GM19468 (cell line): ENCODE measurements at regions not wholly inside any gene's neighbourhood (a gene's known extent, or its start where the extent isn't known, plus 50 kb on each side); places are given as distances from the start of the nearest gene placed in this dataset.

Experiments used
- ATAC-seq: cut with Tn5 transposase; IDR thresholded peaks from one replicate; pipeline ENCODE4 v1.9.1; 2021; ENCODE audit warnings: mild to moderate bottlenecking, moderate library complexity, moderate number of reproducible peaks; ENCODE audit not compliant: unreplicated experiment; ENCODE audit errors: extremely low read depth

DNA sequence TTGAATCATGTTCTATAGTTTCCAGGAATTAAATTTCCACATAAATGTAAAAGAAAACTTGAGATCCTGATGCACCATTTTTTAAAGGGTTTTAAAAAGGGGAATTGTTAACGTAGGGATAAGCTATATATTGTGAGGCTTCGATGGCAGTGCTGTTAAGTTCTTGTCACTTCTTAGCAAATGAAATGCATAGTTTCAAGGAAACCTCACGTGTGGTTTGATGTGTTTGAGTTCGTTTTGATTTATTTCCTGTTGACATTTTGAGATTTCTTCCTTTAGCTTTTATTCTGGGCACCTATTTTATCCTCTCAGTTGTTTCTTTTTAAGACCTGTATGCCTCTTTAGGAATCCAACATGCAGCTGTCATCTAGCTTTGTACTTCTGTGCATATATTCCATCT is 301.0 kb downstream of the DOCK8 start:
- ATAC-seq = no peak

GRCh38 chr9:517993-518392 is 303.3 kb downstream of the DOCK8 start:
- ATAC-seq = no peak

DNA sequence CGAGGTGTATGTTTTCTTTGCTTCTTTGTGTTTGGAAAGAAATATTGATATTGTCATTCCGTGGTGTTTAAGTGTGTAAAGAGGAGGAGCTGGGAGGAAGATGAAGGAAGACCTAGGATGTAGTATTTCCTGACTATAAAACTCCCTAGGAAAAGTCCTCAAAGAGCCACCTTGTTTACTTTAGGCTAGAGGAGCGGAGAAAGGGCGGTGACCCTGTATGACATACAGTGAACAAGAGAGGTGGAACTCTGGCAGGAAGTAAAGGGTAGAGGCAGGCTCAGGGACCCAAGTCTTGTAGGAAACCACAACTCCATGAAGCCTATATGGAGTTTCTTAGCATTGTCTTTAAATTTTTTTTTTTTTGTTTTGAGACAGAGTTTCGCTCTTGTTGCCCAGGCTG is 303.9 kb downstream of the DOCK8 start:
- no peak for ATAC-seq

DNA sequence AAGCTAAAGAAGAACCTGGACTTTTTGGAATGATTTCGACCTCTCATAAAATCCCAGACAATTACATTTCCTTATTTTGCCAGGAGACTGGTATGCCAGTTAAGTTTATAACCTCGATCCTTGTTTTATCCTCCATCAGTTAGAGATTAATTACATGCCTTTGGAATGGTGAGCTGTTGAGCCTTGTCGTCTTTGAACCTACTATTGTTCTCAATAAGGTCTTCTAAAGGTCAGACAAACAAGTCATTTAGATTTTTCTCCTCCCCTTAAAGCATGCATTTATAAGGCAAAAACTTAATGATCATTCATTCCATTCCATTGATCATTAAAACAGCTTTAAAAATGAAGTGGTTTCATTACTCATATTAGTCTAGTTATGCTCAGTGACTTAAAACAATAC is 304.9 kb downstream of the DOCK8 start:
- ATAC-seq = no peak

GRCh38 chr9:520302-520701 is 305.6 kb downstream of the DOCK8 start:
- no peak for ATAC-seq

GRCh38 chr9:522190-522589 is 307.5 kb downstream of the DOCK8 start:
- ATAC-seq = no peak

GRCh38 chr9:522658-523057 is 308.0 kb downstream of the DOCK8 start:
- no peak for ATAC-seq

DNA sequence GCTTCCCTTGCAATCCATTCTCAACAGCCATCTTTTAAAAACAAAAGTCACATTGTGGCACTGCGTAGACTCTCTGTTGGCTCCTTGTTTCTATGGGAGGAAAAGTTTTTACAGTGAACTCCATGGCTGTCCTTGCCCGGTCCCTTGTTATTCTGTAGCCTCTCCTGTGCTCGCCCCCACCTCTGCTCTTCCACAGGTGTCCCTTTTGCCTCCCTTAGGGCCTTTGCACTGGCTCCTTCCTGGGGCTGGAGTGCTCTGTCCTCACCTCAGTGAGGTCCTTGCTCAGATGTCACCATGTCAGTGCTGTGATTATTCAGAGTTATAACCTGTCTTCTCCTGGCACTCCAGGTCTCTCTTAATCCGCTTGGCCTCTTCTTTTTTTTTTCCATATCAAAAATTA is 308.8 kb downstream of the DOCK8 start:
- no peak for ATAC-seq

- ATAC-seq = no peak
These were observed 309.3 kb downstream of the DOCK8 start for GRCh38 chr9:524008-524407.

DNA sequence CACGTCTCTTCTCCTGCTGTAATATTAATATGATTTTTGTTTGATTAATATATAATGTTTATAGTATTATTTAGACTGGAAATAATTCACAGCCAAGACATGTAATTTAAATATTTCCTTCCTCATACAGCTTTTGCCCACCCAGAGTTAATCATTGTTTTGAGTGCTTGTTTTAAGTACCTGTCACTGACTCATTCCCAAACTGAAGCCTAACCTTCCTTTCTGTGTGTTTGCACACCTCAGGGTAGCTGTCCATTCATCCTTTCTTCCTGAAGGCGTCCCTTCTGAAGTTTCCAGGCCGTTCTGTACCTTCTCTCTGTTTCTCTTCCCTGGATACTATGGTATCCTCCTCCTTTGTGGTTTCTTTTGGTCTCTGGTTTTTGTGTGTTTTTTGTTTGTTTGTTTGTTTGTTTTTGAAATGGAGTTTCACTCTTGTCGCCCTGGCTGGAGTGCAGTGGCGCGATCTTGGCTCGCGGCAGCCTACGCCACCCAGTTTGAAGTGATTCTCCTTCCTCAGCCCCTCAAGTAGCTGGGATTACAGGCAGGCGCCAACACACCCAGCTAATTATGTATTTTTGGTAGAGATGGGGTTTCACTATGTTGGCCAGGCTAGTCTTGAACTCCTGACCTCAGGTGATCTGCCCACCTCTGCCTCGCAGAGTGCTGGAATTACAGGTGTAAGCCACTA is 312.4 kb downstream of the DOCK8 start:
- ATAC-seq = no peak

DNA sequence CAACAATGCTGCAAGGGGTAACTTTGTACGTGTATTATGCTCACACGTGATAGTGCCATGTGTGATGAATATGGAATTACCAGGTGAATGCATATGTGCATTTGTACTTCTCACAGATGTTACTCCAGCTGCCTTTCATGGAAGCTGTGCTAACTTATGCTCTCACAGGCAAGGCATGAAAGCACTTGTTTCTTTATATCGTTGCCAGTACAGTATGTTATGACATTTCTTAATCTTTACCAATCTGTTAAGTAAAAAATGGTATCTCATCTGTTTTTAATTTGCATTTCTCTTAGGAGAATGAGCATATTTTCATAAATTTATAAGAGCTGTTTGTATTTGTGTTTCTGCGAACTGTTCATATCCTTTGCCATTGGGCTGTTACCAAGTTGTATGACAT is 311.8 kb upstream of the DMRT1 start:
- no peak for ATAC-seq

- ATAC-seq = no peak
These were observed 310.8 kb upstream of the DMRT1 start for GRCh38 chr9:530681-531080.

DNA sequence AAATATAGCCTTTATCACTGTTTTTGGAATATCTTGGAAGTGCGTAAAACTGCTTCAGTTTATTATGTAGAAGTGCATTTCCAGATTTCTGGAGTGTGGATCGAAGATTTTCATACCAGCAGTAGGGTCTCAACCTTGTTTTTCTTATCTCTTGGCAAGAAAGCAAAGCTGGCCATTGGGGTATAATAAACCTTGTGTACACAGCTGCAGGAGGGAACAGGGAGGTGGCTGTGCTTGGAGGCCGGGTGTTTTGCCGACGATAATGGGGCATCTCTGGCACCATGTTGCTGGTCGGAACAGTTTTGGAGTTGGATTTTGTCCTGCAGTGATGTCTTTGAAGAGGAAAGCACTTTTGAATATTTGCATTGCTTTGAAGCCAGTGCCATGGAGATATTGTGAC is 308.8 kb upstream of the DMRT1 start:
- ATAC-seq = no peak

DNA sequence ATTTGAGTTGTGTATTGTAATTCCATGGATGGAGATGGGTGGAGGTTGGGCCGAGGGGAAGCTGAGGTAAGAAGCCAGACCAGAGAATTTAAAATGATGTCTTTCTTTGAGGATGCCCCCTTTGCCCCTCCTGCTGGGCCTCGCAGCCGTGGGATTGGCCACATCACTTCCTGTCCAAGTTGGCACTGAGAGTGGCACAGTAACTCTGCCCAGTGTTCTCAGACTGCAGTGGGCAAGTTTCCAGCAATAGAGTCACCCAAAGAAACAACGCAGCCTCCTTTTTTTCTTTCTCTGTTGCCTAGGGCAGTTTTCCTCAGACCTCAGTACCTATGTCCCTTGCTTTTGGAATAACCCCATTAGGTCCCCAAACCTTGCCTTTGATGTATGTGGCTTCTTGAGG is 306.6 kb upstream of the DMRT1 start:
- ATAC-seq = no peak

DNA sequence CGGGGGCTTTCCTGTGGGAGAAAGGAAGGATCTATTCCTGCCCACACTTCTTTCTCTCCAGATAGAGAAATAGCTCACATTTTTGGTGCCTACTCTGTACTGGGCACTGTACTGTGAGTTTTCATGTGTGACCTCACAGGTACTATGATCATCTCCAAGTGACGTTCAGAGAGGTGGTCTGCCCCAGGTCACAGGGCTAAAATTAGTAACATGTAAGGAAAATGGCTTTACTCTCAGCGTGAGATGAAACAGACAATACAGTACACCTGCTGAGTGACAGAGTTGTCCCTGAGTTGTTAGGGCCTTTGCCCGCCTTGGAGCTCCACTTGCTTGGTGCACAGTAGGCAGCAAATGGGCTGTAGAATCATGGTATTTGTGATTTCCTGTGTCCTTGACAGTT is 306.1 kb upstream of the DMRT1 start:
- ATAC-seq = no peak

- no peak for ATAC-seq
These were observed 304.6 kb upstream of the DMRT1 start for GRCh38 chr9:536597-537511.

DNA sequence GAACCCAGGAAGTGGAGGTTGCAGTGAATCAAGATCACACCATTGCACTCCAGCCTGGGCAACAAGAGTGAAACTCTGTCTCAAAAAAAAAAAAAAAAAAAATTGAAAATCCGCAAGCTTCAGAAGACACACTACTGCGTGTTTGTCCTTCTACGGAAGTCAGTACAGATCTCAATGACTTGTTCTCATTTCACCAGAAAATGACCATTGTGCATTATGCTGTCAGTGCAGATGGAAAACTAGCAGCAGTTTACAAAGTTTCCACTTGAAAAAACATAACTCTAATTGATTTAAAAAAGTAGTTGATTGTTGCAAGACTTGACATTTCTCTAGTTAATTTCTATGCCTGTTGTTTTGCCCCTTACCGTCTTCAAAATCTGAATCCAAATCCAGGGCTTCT is 298.0 kb upstream of the DMRT1 start:
- ATAC-seq = no peak

GRCh38 chr9:545480-545879 is 296.0 kb upstream of the DMRT1 start:
- no peak for ATAC-seq

- ATAC-seq = no peak
These were observed 295.3 kb upstream of the DMRT1 start for GRCh38 chr9:546235-546634.

DNA sequence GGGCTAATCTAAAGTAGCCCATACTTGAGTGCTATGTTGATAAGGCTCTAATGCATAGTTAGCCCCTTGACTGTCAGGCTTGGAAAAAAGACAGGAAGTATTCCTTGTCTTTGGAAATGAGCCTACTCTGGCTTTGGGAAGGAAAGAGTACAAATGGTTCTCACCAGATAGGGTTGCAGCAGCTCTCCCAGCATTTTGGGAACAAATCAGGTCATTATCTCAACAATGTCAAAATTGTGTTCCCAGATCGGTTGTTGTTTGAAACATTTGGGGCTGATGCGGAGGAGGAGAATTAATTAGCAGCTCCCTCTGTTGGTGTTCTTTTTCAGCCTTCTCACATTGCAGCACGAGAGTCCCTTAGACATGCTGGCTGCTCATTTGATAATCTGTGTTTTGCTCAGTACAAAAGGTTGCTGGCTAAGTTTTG is 294.7 kb upstream of the DMRT1 start:
- no peak for ATAC-seq

- no peak for ATAC-seq
These were observed 294.2 kb upstream of the DMRT1 start for GRCh38 chr9:547314-547713.
